CD14-positive monocyte (primary cell): ENCODE measurements at regions not wholly inside any gene's neighbourhood (a gene's known extent, or its start where the extent isn't known, plus 50 kb on each side); places are given as distances from the start of the nearest gene placed in this dataset.

ENCODE experiments used
- DNase-seq, 3 donors: peaks; one replicate each; pipeline ENCODE4 v3.0.0-alpha.2; 2011 to 2022
- H2AFZ ChIP-seq: 2 replicates; pipeline ENCODE4 v1.6.0; 2012; ENCODE audit warnings: mild to moderate bottlenecking, low read depth, low read length, inconsistent platforms; ENCODE audit not compliant: insufficient read depth, poor library complexity, severe bottlenecking
- H3K27ac ChIP-seq, 2 donors: 1 replicate in 1 of 2; 2 replicates in 1 of 2; pipeline ENCODE4 v1.5.1; 2012 to 2013; ENCODE audit warnings: low read length in 2 of 2, control low read depth in 1 of 2, inconsistent platforms in 1 of 2, low read depth in 1 of 2, mild to moderate bottlenecking in 1 of 2
- H3K27me3 ChIP-seq, 2 donors: one replicate each; pipeline versions ENCODE4 v1.6.0 to v1.6.1; 2011 to 2013; ENCODE audit warnings: low read length in 2 of 2; ENCODE audit not compliant: control insufficient read depth in 2 of 2, insufficient read depth in 2 of 2
- H3K36me3 ChIP-seq, 2 donors: replicated peaks in 1 of 2; 1 replicate in 1 of 2; 2 replicates in 1 of 2; pipeline versions ENCODE4 v1.5.1 to v1.6.1; 2012 to 2013; ENCODE audit warnings: low read length in 2 of 2, control low read depth in 1 of 2, inconsistent platforms in 1 of 2, mild to moderate bottlenecking in 1 of 2; ENCODE audit not compliant: insufficient read depth in 2 of 2, control insufficient read depth in 1 of 2
- H3K4me1 ChIP-seq, 2 donors: 1 replicate in 1 of 2; 2 replicates in 1 of 2; pipeline versions ENCODE4 v1.5.1 to v1.6.1; 2012 to 2013; ENCODE audit warnings: low read length in 2 of 2, control low read depth in 1 of 2, inconsistent platforms in 1 of 2, mild to moderate bottlenecking in 1 of 2, moderate library complexity in 1 of 2; ENCODE audit not compliant: insufficient read depth in 2 of 2, control insufficient read depth in 1 of 2
- H3K4me2 ChIP-seq: replicated peaks from 2 replicates; pipeline ENCODE3; 2012; ENCODE audit warnings: low read length, moderate library complexity, mild to moderate bottlenecking; ENCODE audit not compliant: poor library complexity, severe bottlenecking; ENCODE audit errors: extremely low read depth
- H3K4me3 ChIP-seq, 3 experiments: fragments of 200-600 bp in 1 of 3; sonication (generic) in 1 of 3; replicated peaks in 1 of 3; 1 replicate in 2 of 3; 2 replicates in 1 of 3; pipeline ENCODE4 v1.5.1; 2011 to 2013; ENCODE audit warnings: low read length in 3 of 3, mild to moderate bottlenecking in 3 of 3, control low read depth in 2 of 3, low read depth in 2 of 3, inconsistent platforms in 1 of 3, moderate library complexity in 1 of 3
- H3K79me2 ChIP-seq: 2 replicates; pipeline ENCODE4 v1.6.0; 2012; ENCODE audit warnings: mild to moderate bottlenecking, control low read depth, inconsistent platforms, low read length, moderate library complexity; ENCODE audit not compliant: insufficient read depth
- H3K9ac ChIP-seq: 2 replicates; pipeline ENCODE4 v1.6.0; 2017; ENCODE audit warnings: low read length, mild to moderate bottlenecking; ENCODE audit not compliant: insufficient read depth, poor library complexity, severe bottlenecking
- H3K9me3 ChIP-seq, 2 donors: replicated peaks in 1 of 2; 1 replicate in 1 of 2; 2 replicates in 1 of 2; pipeline versions ENCODE4 v1.5.1 to v1.6.1; 2012 to 2013; ENCODE audit warnings: low read length in 2 of 2, control low read depth in 1 of 2; ENCODE audit not compliant: control insufficient read depth in 1 of 2, insufficient read depth in 1 of 2
- H4K20me1 ChIP-seq: 2 replicates; pipeline ENCODE4 v1.6.0; 2012; ENCODE audit warnings: mild to moderate bottlenecking, low read length, control low read depth, moderate library complexity; ENCODE audit not compliant: insufficient read depth
- H3K27ac Mint-ChIP-seq, 7 donors: one replicate each; pipeline ENCODE4 v1.8.0; 2020; ENCODE audit warnings: mild to moderate bottlenecking in 7 of 7, mixed read lengths in 7 of 7, moderate library complexity in 6 of 7, inconsistent platforms in 2 of 7
- H3K27me3 Mint-ChIP-seq, 3 donors: one replicate each; pipeline ENCODE4 v1.8.0; 2021 to 2022; ENCODE audit warnings: low read depth in 3 of 3, mild to moderate bottlenecking in 3 of 3, mixed read lengths in 3 of 3, moderate library complexity in 3 of 3, inconsistent platforms in 1 of 3
- H3K36me3 Mint-ChIP-seq, 2 donors: one replicate each; pipeline ENCODE4 v1.8.0; 2020; ENCODE audit warnings: mixed read lengths in 2 of 2, inconsistent platforms in 1 of 2, mild to moderate bottlenecking in 1 of 2
- H3K4me1 Mint-ChIP-seq: one replicate; pipeline ENCODE4 v1.8.0; 2020; ENCODE audit warnings: mild to moderate bottlenecking, mixed read lengths
- H3K4me3 Mint-ChIP-seq, 2 donors: one replicate each; pipeline ENCODE4 v1.8.0; 2020; ENCODE audit warnings: mild to moderate bottlenecking in 2 of 2, mixed read lengths in 2 of 2, moderate library complexity in 1 of 2
- H3K9me3 Mint-ChIP-seq, 7 donors: one replicate each; pipeline ENCODE4 v1.8.0; 2020 to 2022; ENCODE audit warnings: mixed read lengths in 7 of 7, mild to moderate bottlenecking in 6 of 7, moderate library complexity in 6 of 7, inconsistent platforms in 2 of 7
- CTCF ChIP-seq: fragments of 200-600 bp; IDR thresholded peaks from one replicate; pipeline ENCODE4 v1.8.0; 2022; ENCODE audit warnings: antibody characterized with exemption, mild to moderate bottlenecking
- WGBS: methylation state at CpG from one replicate; pipeline ENCODE4 v1.1.5; 2013; ENCODE audit warnings: missing lambda C conversion rate; ENCODE audit not compliant: insufficient coverage; 5-methylcytosine and 5-hydroxymethylcytosine counted together
- intact Hi-C, 2 donors: fragments of 100-400 bp; cut with micrococcal nuclease; formaldehyde crosslinking; loops; one replicate each; pipeline versions ENCODE4 v1.15.0 to v1.15.1; 2023

GRCh38 chr15:31216215-31216911 lies 110.3 kb upstream of the KLF13 start:
- peak overlapping the region; percentile 10 to 72 (median 28) for H3K4me3 ChIP-seq
- peak overlapping the region; percentile 80 for H2AFZ ChIP-seq
- peaks cover under 1 to 1% of the 10 kb centered on the region in 2 donors for H3K9me3 ChIP-seq
- H3K4me1 Mint-ChIP-seq: peaks cover 79% of the 10 kb centered on the region
- no peak for TF ChIP-seq CTCF
- H3K4me3 Mint-ChIP-seq: peak overlapping the region; percentile 80 to 86
- intact Hi-C loops: loop anchor here (1.0 to 5.0 kb wide), 3 partner anchors 48 to 271 kb away; no protein-coding TSS in a partner anchor
- H3K9me3 Mint-ChIP-seq: peaks cover 0 to 6% (median 0%) of the 10 kb centered on the region in 7 donors
- H3K27ac Mint-ChIP-seq: peak overlapping the region; percentile 93 to 98 (median 97)
- peak overlapping the region; percentile 91 to 93 for H3K27ac ChIP-seq
- H3K79me2 ChIP-seq: peaks cover 43% of the 10 kb centered on the region
- peaks cover 15 to 19% of the 10 kb centered on the region in 2 donors for H3K36me3 Mint-ChIP-seq
- peak overlapping the region; percentile 84 for H3K9ac ChIP-seq
- H3K27me3 ChIP-seq: no peaks in the 10 kb centered on the region
- H4K20me1 ChIP-seq: no peaks in the 10 kb centered on the region
- H3K27me3 Mint-ChIP-seq: peaks cover 0 to 3% (median 0%) of the 10 kb centered on the region in 3 donors
- peak; percentile 89 to 93 (median 93) for DNase-seq
- H3K4me1 ChIP-seq: peaks cover 70 to 83% of the 10 kb centered on the region in 2 donors
- under 1% methylated on average over 27 of the region's 30 CpGs for WGBS
- no peaks in the 10 kb centered on the region for H3K36me3 ChIP-seq
- H3K4me2 ChIP-seq: peak overlapping the region; percentile 69

GRCh38 chr15:31217067-31217466 lies 109.6 kb upstream of the KLF13 start:
- H3K4me1 ChIP-seq: peaks cover 72 to 83% of the 10 kb centered on the region in 2 donors
- intact Hi-C loops: loop anchor here (5.0 kb wide), 2 partner anchors 225 to 270 kb away; no protein-coding TSS in a partner anchor
- peak overlapping the region; percentile 91 to 93 for H3K27ac ChIP-seq
- Mint-ChIP-seq H3K36me3 (peaks cover 15 to 16% of the 10 kb centered on the region in 2 donors), H3K27me3 (peaks cover 0 to 3% (median 0%) of the 10 kb centered on the region in 3 donors), H3K9me3 (peaks cover 0 to 3% (median 0%) of the 10 kb centered on the region in 7 donors), H3K4me1 (peaks cover 75% of the 10 kb centered on the region), H3K4me3 (peak overlapping the region in 1 of 2 donors; percentile 20), H3K27ac (peak overlapping the region; percentile 93 to 98 (median 97))
- H3K36me3 ChIP-seq: no peaks in the 10 kb centered on the region
- no peak for TF ChIP-seq CTCF
- peak overlapping the region; percentile 69 for H3K4me2 ChIP-seq
- H3K9me3 ChIP-seq: no peaks in the 10 kb centered on the region
- peak overlapping the region; percentile 80 for H2AFZ ChIP-seq
- no peak for DNase-seq
- peak overlapping the region; percentile 84 for H3K9ac ChIP-seq
- WGBS: 90% methylated on average over 2 of the region's 6 CpGs
- no peaks in the 10 kb centered on the region for H4K20me1 ChIP-seq
- H3K4me3 ChIP-seq: peak overlapping the region in 1 of 3 experiments; percentile 72
- no peaks in the 10 kb centered on the region for H3K27me3 ChIP-seq
- peaks cover 42% of the 10 kb centered on the region for H3K79me2 ChIP-seq
